AG04450 (cell line): ENCODE measurements at regions not wholly inside any gene's neighbourhood (a gene's known extent, or its start where the extent isn't known, plus 50 kb on each side); places are given as distances from the start of the nearest gene placed in this dataset. TPM values are rescaled to one million over a fixed set of nuclear protein-coding genes. Genes with fewer than 3 reads are reported as not detected.

Experiments
- CTCF ChIA-PET: fragments of 300-600, 350-600 bp; formaldehyde crosslinking; extraction: SDS; loops from one replicate; lab custom pipeline; 2022; ENCODE audit warnings: antibody characterized with exemption, inconsistent platforms; lab: Charles Lee
- POLR2A ChIA-PET: fragments of 350-600 bp; formaldehyde crosslinking; extraction: SDS; loops from one replicate; lab custom pipeline; 2021; ENCODE audit warnings: antibody characterized with exemption, inconsistent platforms; lab: Yijun Ruan, JAX
- DNase-seq: peaks from one replicate; pipeline ENCODE4 v3.0.0-alpha.2; 2011; ENCODE audit warnings: low read depth, low spot score
- H3K27ac ChIP-seq: one replicate; pipeline ENCODE4 v1.5.1; 2012; ENCODE audit warnings: low read depth, low read length, control low read depth
- H3K27me3 ChIP-seq: one replicate; pipeline ENCODE4 v1.6.0; 2012; ENCODE audit warnings: low read length; ENCODE audit not compliant: control insufficient read depth, insufficient read depth
- H3K4me3 ChIP-seq: 2 replicates; pipeline ENCODE4 v1.5.1; 2011; ENCODE audit warnings: mild to moderate bottlenecking, low read depth, low read length, control low read depth
- H3K9me3 ChIP-seq: 2 replicates; pipeline ENCODE4 v1.5.1; 2012; ENCODE audit warnings: low read length; ENCODE audit not compliant: control insufficient read depth, insufficient read depth
- CTCF ChIP-seq: IDR thresholded peaks from 2 replicates; pipeline ENCODE4 v1.5.1; 2011; ENCODE audit warnings: low read depth, low read length, control low read depth, inconsistent platforms
- small RNA-seq: library from RNA; depleted of rRNA; stranded (forward); fragments of <200 nt; gene quantifications from one replicate; pipeline ENCODE3, GENCODE V24; 2012; ENCODE audit warnings: low read depth; ENCODE audit not compliant: insufficient read length

- TF ChIP-seq CTCF, result no peak
- no peak for DNase-seq
- POLR2A ChIA-PET, result interaction anchor here (0.7 to 1.0 kb wide), 2 partner anchors 34 to 50 kb away, joined by 3 read pairs; partner anchors contain the start of gene PAPOLG
- CTCF ChIA-PET, result interaction anchor here (0.6 to 8.6 kb wide), 8 partner anchors 10 to 447 kb away, joined by 3 to 137 read pairs (median 8); no protein-coding TSS in a partner anchor
- Histone ChIP-seq H3K9me3 (no peaks in the 10 kb centered on the region), H3K4me3 (no peak overlapping the region), H3K27ac (no peak overlapping the region), H3K27me3 (no peaks in the 10 kb centered on the region)
Measured at GRCh38 chr2:60706021-60706420, 50.0 kb upstream of the PAPOLG start.

Small RNA genes in the stretch of these regions (small RNA-seq; reads per million reads assigned to genes)
- not detected for gene RN7SL361P
